Hepatic stellate cell (primary cell): ENCODE measurements at regions not wholly inside any gene's neighbourhood (a gene's known extent, or its start where the extent isn't known, plus 50 kb on each side); places are given as distances from the start of the nearest gene placed in this dataset.
"Not testable (repeated sequence)": the region's sequence is repeated elsewhere in the genome, so short reads cannot be mapped to it uniquely, and the experiment has no call there.

Experiments
- DNase-seq: peaks from one replicate; pipeline ENCODE4 v3.0.0; 2011; ENCODE audit warnings: low spot score

- DNase-seq: no peak
These were observed 340.4 kb downstream of the RASEF start for GRCh38 chr9:82722561-82722960.

GRCh38 chr9:82726424-82727276 is 336.3 kb downstream of the RASEF start:
- DNase-seq: no peak

- DNase-seq: no peak
These were observed 333.8 kb downstream of the RASEF start for GRCh38 chr9:82729141-82729540.

- DNase-seq: no peak
These were observed 332.9 kb downstream of the RASEF start for GRCh38 chr9:82729991-82730589.

- no peak for DNase-seq
These were observed 330.0 kb downstream of the RASEF start for GRCh38 chr9:82732928-82733327.

GRCh38 chr9:82736126-82736525 is 326.8 kb downstream of the RASEF start:
- no peak for DNase-seq

GRCh38 chr9:82736701-82737100 is 326.2 kb downstream of the RASEF start:
- no peak for DNase-seq

GRCh38 chr9:82745919-82746318 is 317.0 kb downstream of the RASEF start:
- no peak for DNase-seq

GRCh38 chr9:82750411-82750913 is 312.5 kb downstream of the RASEF start:
- no peak for DNase-seq

GRCh38 chr9:82757924-82758323 is 305.0 kb downstream of the RASEF start:
- DNase-seq: no peak

GRCh38 chr9:82761027-82761426 is 301.9 kb downstream of the RASEF start:
- DNase-seq: no peak

GRCh38 chr9:82761956-82762355 is 301.0 kb downstream of the RASEF start:
- no peak for DNase-seq

GRCh38 chr9:82763656-82764055 is 299.3 kb downstream of the RASEF start:
- DNase-seq: no peak

GRCh38 chr9:82764061-82764668 is 298.8 kb downstream of the RASEF start:
- DNase-seq: no peak

- DNase-seq: not testable (repeated sequence)
These were observed 288.2 kb downstream of the RASEF start for GRCh38 chr9:82774707-82775231.

- no peak for DNase-seq
These were observed 286.4 kb downstream of the RASEF start for GRCh38 chr9:82776508-82776907.

GRCh38 chr9:82777366-82777765 is 285.6 kb downstream of the RASEF start:
- no peak for DNase-seq

GRCh38 chr9:82778923-82779322 is 284.0 kb downstream of the RASEF start:
- not testable (repeated sequence) for DNase-seq

- DNase-seq: no peak
These were observed 282.9 kb downstream of the RASEF start for GRCh38 chr9:82780017-82780416.

- DNase-seq: no peak
These were observed 281.0 kb downstream of the RASEF start for GRCh38 chr9:82781921-82782392.

GRCh38 chr9:82783045-82783444 is 279.9 kb downstream of the RASEF start:
- DNase-seq: no peak

GRCh38 chr9:82784589-82784988 is 278.4 kb downstream of the RASEF start:
- no peak for DNase-seq
